HEK293T (cell line): ENCODE measurements at regions not wholly inside any gene's neighbourhood (a gene's known extent, or its start where the extent isn't known, plus 50 kb on each side); places are given as distances from the start of the nearest gene placed in this dataset.

Source experiments
- CTCF ChIA-PET: fragments of 350-600 bp; formaldehyde crosslinking; extraction: SDS; loops from one replicate; lab custom pipeline; 2021; ENCODE audit warnings: antibody characterized with exemption, inconsistent platforms; lab: Yijun Ruan, JAX
- POLR2A ChIA-PET: fragments of 350-600 bp; formaldehyde crosslinking; extraction: SDS; loops from one replicate; lab custom pipeline; 2020; ENCODE audit warnings: antibody characterized with exemption, inconsistent platforms; lab: Yijun Ruan, JAX
- DNase-seq: peaks from one replicate; pipeline ENCODE4 v3.0.0; 2012; ENCODE audit warnings: mixed read lengths; ENCODE audit errors: extremely low spot score
- ARNT ChIP-seq: fragments of 450-650 bp; IDR thresholded peaks from 2 replicates; pipeline ENCODE4 v1.6.1; 2017; ENCODE audit warnings: mild to moderate bottlenecking
- BHLHE40 ChIP-seq: fragments of 450-650 bp; IDR thresholded peaks from 2 replicates; pipeline ENCODE4 v1.6.1; 2016; ENCODE audit warnings: mild to moderate bottlenecking, moderate library complexity, borderline replicate concordance
- CTBP1 ChIP-seq: fragments of 450-650 bp; IDR thresholded peaks from 2 replicates; pipeline ENCODE4 v1.6.1; 2016; ENCODE audit warnings: borderline replicate concordance
- ELF4 ChIP-seq: fragments of 450-650 bp; IDR thresholded peaks from 2 replicates; pipeline ENCODE4 v1.6.1; 2017; ENCODE audit warnings: antibody characterized with exemption
- FOXA1 ChIP-seq: fragments of 450-650 bp; IDR thresholded peaks from 2 replicates; pipeline ENCODE4 v1.6.1; 2016; ENCODE audit warnings: mild to moderate bottlenecking
- FOXK2 ChIP-seq: fragments of 450-650 bp; IDR thresholded peaks from 2 replicates; pipeline ENCODE4 v1.6.1; 2016; ENCODE audit warnings: mild to moderate bottlenecking
- FOXM1 ChIP-seq: fragments of 450-650 bp; IDR thresholded peaks from 2 replicates; pipeline ENCODE4 v1.6.1; 2017; ENCODE audit warnings: mild to moderate bottlenecking, borderline replicate concordance
- HDGF ChIP-seq: fragments of 450-650 bp; IDR thresholded peaks from 2 replicates; pipeline ENCODE4 v1.6.1; 2017; ENCODE audit warnings: antibody characterized with exemption, borderline replicate concordance
- L3MBTL2 ChIP-seq: fragments of 450-650 bp; conservative IDR thresholded peaks from 2 replicates; pipeline ENCODE4 v1.6.1; 2016; ENCODE audit warnings: mild to moderate bottlenecking
- LEF1 ChIP-seq: fragments of 450-650 bp; IDR thresholded peaks from 2 replicates; pipeline ENCODE4 v1.6.1; 2017; ENCODE audit warnings: mild to moderate bottlenecking, borderline replicate concordance
- NFRKB ChIP-seq: fragments of 450-650 bp; IDR thresholded peaks from 2 replicates; pipeline ENCODE4 v1.6.1; 2016; ENCODE audit warnings: mild to moderate bottlenecking, moderate library complexity
- SP1 ChIP-seq: fragments of 450-650 bp; IDR thresholded peaks from 2 replicates; pipeline ENCODE4 v1.6.1; 2017
- SUZ12 ChIP-seq: fragments of 450-650 bp; IDR thresholded peaks from 2 replicates; pipeline ENCODE4 v1.6.1; 2016; ENCODE audit warnings: mild to moderate bottlenecking
- TARDBP ChIP-seq: fragments of 450-650 bp; IDR thresholded peaks from 2 replicates; pipeline ENCODE4 v1.6.1; 2016
- ZNF384 ChIP-seq: fragments of 450-650 bp; IDR thresholded peaks from 2 replicates; pipeline ENCODE4 v1.6.1; 2016
- TF ChIP-seq, protein P1 (sequence below): fragments of 450-650 bp; IDR thresholded peaks from 2 replicates; pipeline ENCODE4 v1.6.1; 2016

DNA sequence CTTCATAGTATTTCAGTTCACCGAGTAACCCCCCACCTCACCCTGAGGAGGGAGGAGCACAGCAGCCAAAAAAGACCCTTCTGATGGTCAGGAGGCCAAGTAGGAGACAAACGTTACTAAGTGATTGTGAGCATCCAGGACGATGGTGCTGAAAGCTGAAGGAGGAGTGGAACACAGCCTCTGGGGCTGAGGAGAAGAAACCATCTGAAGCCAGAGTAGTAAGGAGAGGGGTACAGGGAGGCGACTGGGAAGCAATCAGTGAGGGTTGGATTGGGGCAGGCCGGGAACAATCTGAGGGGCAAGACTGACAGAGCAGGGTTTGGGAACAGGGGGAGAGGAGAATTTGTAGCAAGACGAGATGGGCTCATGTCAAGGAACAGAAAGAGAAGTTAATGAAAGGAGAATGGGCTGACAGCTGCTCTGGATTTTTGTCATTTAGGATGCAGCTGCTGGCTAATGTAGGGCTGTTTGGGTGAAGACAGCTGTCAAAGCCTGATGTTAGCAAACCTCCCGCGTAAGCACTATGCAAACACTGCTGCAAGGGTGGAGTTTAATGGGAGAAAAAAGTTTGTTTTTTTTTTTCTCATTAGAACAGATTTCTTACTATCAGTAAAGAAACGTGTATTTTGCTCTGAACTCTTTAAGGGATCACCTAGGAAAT is 622.2 kb downstream of the EDEM1 start:
- TF ChIP-seq TARDBP, result no peak
- TF ChIP-seq SUZ12, result no peak
- TF ChIP-seq, protein P1, sequence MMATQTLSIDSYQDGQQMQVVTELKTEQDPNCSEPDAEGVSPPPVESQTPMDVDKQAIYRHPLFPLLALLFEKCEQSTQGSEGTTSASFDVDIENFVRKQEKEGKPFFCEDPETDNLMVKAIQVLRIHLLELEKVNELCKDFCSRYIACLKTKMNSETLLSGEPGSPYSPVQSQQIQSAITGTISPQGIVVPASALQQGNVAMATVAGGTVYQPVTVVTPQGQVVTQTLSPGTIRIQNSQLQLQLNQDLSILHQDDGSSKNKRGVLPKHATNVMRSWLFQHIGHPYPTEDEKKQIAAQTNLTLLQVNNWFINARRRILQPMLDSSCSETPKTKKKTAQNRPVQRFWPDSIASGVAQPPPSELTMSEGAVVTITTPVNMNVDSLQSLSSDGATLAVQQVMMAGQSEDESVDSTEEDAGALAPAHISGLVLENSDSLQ, result no peak
- no peak for TF ChIP-seq L3MBTL2
- TF ChIP-seq FOXK2, result no peak
- no peak for TF ChIP-seq ZNF384
- no peak for TF ChIP-seq ELF4
- TF ChIP-seq FOXA1, result no peak
- TF ChIP-seq ARNT, result no peak
- DNase-seq, result no peak
- CTCF ChIA-PET, result no interaction called here
- POLR2A ChIA-PET, result no interaction called here

DNA sequence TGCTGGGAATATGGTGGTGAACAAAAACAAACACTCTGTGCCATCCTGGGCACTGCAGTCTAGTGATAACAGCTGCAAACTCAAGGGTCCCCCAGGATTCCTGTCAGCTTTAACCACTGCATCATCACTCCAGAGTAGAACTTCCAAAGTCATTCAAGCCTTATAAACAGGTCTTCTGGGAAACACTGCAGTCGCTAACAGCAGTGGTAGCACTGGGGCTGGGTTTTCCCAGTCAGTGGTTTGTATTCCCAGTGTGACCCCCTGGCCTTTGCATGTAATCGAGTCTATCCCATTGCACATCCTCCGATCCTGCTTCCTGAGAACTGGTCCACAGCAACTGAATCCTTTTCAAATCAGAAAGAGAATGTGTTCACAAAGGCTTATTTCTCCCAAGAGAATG is 623.5 kb downstream of the EDEM1 start:
- no peak for TF ChIP-seq CTBP1
- POLR2A ChIA-PET, result no interaction called here
- no peak for DNase-seq
- CTCF ChIA-PET, result no interaction called here

DNA sequence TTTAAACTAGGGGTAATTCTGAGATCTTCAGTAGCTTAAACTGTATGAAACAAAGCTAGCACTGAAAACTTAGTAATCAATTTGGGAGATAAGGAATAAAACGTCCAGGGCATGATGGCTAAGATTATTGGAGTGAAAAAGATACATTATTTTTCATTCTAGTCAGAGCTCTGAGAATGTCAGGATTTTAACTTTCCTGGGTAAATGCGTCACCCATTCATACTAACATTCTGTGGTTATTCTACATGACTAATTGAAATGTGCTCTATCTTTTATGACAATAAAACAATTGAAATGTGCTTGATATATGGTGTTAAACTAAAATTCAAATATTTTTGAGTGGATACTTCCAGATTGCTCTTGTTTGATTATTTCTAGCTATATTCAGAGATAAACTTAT is 626.0 kb downstream of the EDEM1 start:
- ChIA-PET CTCF (no interaction called here), POLR2A (no interaction called here)

DNA sequence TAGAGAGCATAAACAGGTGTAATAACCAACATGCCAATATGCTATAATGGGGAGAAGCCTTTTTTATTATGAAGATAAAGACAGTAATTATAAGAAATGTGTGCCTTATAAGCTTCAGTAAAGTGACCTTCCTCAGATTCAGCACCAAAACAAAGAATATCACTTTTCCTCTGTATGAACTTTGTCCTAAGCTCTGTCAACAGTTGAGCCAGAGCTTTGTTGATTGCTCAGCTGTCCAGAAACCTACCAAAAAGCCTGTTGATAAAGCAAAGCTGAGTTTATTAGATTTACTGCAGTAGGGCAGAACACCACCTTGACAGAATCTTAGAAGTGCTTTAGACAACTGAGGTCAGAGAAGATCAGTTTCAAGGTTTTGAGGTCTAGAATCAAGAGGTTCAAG is 635.3 kb downstream of the EDEM1 start:
- no peak for DNase-seq
- CTCF ChIA-PET, result no interaction called here
- TF ChIP-seq FOXM1 (no peak), NFRKB (no peak), FOXK2 (no peak), TARDBP (no peak), BHLHE40 (no peak), L3MBTL2 (no peak), SUZ12 (no peak)
- TF ChIP-seq, protein P1, result no peak
- POLR2A ChIA-PET, result no interaction called here

More for the DNA sequence above, 626.0 kb downstream of the EDEM1 start:
- no peak for TF ChIP-seq HDGF
- TF ChIP-seq CTBP1, result no peak
- TF ChIP-seq FOXK2, result no peak
- no peak for TF ChIP-seq FOXM1
- TF ChIP-seq TARDBP, result no peak
- DNase-seq, result no peak

DNA sequence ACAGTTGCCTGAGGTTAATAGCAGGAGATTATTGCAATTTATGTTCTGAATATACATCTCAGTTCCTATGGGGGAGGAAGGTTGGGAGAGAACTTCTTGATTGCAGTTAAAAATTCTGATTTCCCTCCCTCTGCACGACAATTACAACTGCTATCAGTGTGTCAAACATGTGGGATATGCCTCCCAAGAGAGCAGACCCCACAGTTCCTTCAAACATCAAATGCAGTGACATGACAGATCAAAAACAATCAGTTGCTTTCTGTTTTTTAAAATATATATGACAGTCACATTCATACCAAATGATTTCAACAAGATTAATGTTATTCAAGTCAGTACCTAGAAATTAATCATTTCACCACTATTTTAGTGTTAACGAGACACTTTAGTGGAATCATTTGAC is 639.0 kb downstream of the EDEM1 start:
- ChIA-PET POLR2A (no interaction called here), CTCF (no interaction called here)
- no peak for TF ChIP-seq ARNT
- TF ChIP-seq L3MBTL2, result no peak
- no peak for TF ChIP-seq FOXK2
- TF ChIP-seq SUZ12, result no peak
- no peak for TF ChIP-seq NFRKB
- no peak for TF ChIP-seq LEF1
- no peak for TF ChIP-seq BHLHE40
- no peak for TF ChIP-seq SP1
- no peak for TF ChIP-seq TARDBP
- no peak for TF ChIP-seq CTBP1
- no peak for TF ChIP-seq ELF4
- no peak for TF ChIP-seq ZNF384
- TF ChIP-seq FOXA1, result no peak
- TF ChIP-seq FOXM1, result no peak
- TF ChIP-seq, protein P1, result no peak
- TF ChIP-seq HDGF, result no peak
- DNase-seq, result no peak

DNA sequence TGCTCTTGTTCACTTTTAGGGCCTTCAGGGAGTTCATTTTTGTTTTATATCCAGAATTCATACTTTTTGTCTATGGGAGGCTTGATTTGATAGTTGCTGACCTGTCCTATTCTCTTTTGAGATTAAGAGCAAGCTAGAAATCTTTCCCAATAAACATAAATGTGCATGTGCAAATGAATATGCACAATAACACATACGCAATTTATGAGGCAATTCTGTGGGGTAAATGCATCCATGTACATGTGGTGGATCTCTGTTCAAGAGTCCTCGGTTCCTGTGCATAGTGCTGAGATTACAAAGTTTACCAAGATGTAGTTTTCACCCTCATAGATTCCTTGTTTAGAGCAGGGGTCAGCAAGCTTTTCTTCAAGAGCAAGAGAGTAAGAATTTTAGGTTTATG is 640.7 kb downstream of the EDEM1 start:
- no peak for TF ChIP-seq FOXA1
- no peak for TF ChIP-seq SUZ12
- no peak for TF ChIP-seq FOXK2
- no peak for TF ChIP-seq ELF4
- no peak for TF ChIP-seq HDGF
- no peak for TF ChIP-seq L3MBTL2
- no peak for TF ChIP-seq TARDBP
- no peak for TF ChIP-seq LEF1
- TF ChIP-seq ARNT, result no peak
- no peak for TF ChIP-seq CTBP1
- TF ChIP-seq NFRKB, result no peak
- no peak for TF ChIP-seq SP1
- TF ChIP-seq, protein P1, result no peak
- no peak for TF ChIP-seq ZNF384
- TF ChIP-seq FOXM1, result no peak
- TF ChIP-seq BHLHE40, result no peak
- ChIA-PET POLR2A (no interaction called here), CTCF (no interaction called here)
- DNase-seq, result no peak

DNA sequence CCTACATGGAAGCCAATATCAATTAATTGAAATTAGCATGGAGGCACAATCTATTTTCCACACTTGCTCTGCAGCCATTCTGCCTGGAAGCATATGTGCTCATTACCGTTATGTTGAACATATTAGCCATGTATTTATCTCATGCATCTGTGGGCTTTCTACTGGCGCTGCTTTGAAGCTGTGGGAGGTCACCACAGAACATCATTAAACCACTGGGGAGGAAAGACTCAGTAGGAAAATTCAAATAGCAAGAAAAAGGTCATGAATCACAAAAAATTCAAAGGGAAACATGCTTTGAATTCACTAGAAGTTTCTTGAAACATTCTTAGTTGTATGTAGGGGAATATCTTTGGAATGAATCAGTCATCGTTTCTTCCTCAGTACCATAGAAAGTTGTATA is 652.5 kb downstream of the EDEM1 start:
- ChIA-PET POLR2A (no interaction called here), CTCF (no interaction called here)
- TF ChIP-seq HDGF (no peak), L3MBTL2 (no peak), ARNT (no peak), CTBP1 (no peak), SP1 (no peak), SUZ12 (no peak), FOXA1 (no peak)
- TF ChIP-seq, protein P1, result no peak
- DNase-seq, result no peak
